Fibroblast of lung (primary cell): ENCODE measurements at regions not wholly inside any gene's neighbourhood (a gene's known extent, or its start where the extent isn't known, plus 50 kb on each side); places are given as distances from the start of the nearest gene placed in this dataset.

Experiments
- DNase-seq, 2 donors: peaks; one replicate each; pipeline versions ENCODE4 v3.0.0 to v3.0.0-alpha.2; 2010; ENCODE audit warnings: low read depth in 2 of 2
- H2AFZ ChIP-seq: 2 replicates; pipeline ENCODE4 v1.5.1; 2012; ENCODE audit warnings: low read length, control low read depth, inconsistent platforms
- H3K27ac ChIP-seq: 2 replicates; pipeline ENCODE4 v1.5.1; 2011; ENCODE audit warnings: low read length, control low read depth; ENCODE audit not compliant: insufficient read depth
- H3K27me3 ChIP-seq: 2 replicates; pipeline ENCODE4 v1.5.1; 2011; ENCODE audit warnings: mild to moderate bottlenecking, low read length; ENCODE audit not compliant: control insufficient read depth, insufficient read depth
- H3K36me3 ChIP-seq: 2 replicates; pipeline ENCODE4 v1.5.1; 2011; ENCODE audit warnings: low read length; ENCODE audit not compliant: control insufficient read depth, insufficient read depth
- H3K4me1 ChIP-seq: 2 replicates; pipeline ENCODE4 v1.5.1; 2011; ENCODE audit warnings: low read length; ENCODE audit not compliant: control insufficient read depth, insufficient read depth; ENCODE audit errors: extremely low read depth
- H3K4me2 ChIP-seq: 2 replicates; pipeline ENCODE4 v1.5.1; 2011; ENCODE audit warnings: low read length, control low read depth; ENCODE audit not compliant: insufficient read depth; ENCODE audit errors: extremely low read depth
- H3K4me3 ChIP-seq, 4 experiments: fragments of 200-600 bp in 1 of 4; sonication (generic) in 1 of 4; replicated peaks in 1 of 4; 2 replicates each; pipeline ENCODE4 v1.5.1; 2011 to 2016; ENCODE audit warnings: low read length in 4 of 4, low read depth in 3 of 4, mild to moderate bottlenecking in 3 of 4, control low read depth in 2 of 4, inconsistent platforms in 1 of 4, mixed read lengths in 1 of 4; ENCODE audit not compliant: insufficient read depth in 1 of 4; ENCODE audit errors: control extremely low read depth in 1 of 4
- H3K79me2 ChIP-seq: 2 replicates; pipeline ENCODE4 v1.5.1; 2012; ENCODE audit warnings: mild to moderate bottlenecking, low read length, inconsistent platforms; ENCODE audit not compliant: control insufficient read depth, insufficient read depth
- H3K9ac ChIP-seq: 2 replicates; pipeline ENCODE4 v1.5.1; 2011; ENCODE audit warnings: mild to moderate bottlenecking, low read length, control low read depth; ENCODE audit not compliant: insufficient read depth
- H3K9me3 ChIP-seq: 2 replicates; pipeline ENCODE4 v1.5.1; 2012; ENCODE audit warnings: low read depth, low read length; ENCODE audit not compliant: control insufficient read depth, insufficient read depth
- H4K20me1 ChIP-seq: 2 replicates; pipeline ENCODE4 v1.5.1; 2011; ENCODE audit warnings: low read length; ENCODE audit not compliant: control insufficient read depth, insufficient read depth; ENCODE audit errors: extremely low read depth
- EZH2 ChIP-seq: IDR thresholded peaks from 2 replicates; pipeline ENCODE4 v1.5.1; 2012; ENCODE audit warnings: low read length, control low read depth, mild to moderate bottlenecking; ENCODE audit errors: missing control alignments
- TF ChIP-seq, protein P1 (sequence below), 2 donors: IDR thresholded peaks in 1 of 2; conservative IDR thresholded peaks in 1 of 2; 1 replicate in 1 of 2; 2 replicates in 1 of 2; pipeline ENCODE4 v1.5.1; 2011 to 2012; ENCODE audit warnings: low read length in 2 of 2, control low read depth in 1 of 2, inconsistent platforms in 1 of 2, low read depth in 1 of 2, mild to moderate bottlenecking in 1 of 2

GRCh38 chr22:48779661-48780596 is 1047.7 kb downstream of the BRD1 start:
- Histone ChIP-seq H3K9ac (no peak overlapping the region), H3K27me3 (no peaks in the 10 kb centered on the region), H4K20me1 (no peaks in the 10 kb centered on the region), H3K4me2 (no peak overlapping the region), H3K36me3 (no peaks in the 10 kb centered on the region), H3K4me3 (no peak overlapping the region), H3K27ac (no peak overlapping the region), H2AFZ (no peak overlapping the region), H3K9me3 (peaks cover 2% of the 10 kb centered on the region), H3K79me2 (no peaks in the 10 kb centered on the region), H3K4me1 (no peaks in the 10 kb centered on the region)
- no peak for DNase-seq
- no peak for TF ChIP-seq EZH2
- TF ChIP-seq, protein P1, sequence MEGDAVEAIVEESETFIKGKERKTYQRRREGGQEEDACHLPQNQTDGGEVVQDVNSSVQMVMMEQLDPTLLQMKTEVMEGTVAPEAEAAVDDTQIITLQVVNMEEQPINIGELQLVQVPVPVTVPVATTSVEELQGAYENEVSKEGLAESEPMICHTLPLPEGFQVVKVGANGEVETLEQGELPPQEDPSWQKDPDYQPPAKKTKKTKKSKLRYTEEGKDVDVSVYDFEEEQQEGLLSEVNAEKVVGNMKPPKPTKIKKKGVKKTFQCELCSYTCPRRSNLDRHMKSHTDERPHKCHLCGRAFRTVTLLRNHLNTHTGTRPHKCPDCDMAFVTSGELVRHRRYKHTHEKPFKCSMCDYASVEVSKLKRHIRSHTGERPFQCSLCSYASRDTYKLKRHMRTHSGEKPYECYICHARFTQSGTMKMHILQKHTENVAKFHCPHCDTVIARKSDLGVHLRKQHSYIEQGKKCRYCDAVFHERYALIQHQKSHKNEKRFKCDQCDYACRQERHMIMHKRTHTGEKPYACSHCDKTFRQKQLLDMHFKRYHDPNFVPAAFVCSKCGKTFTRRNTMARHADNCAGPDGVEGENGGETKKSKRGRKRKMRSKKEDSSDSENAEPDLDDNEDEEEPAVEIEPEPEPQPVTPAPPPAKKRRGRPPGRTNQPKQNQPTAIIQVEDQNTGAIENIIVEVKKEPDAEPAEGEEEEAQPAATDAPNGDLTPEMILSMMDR (conservative IDR thresholded peaks at IDR 0.05 in 1 of 2, IDR thresholded peaks at IDR 0.05 in 1 of 2; ENCODE audit: low read depth in 1 of 2, low read length in 2 of 2), result no peak

DNA sequence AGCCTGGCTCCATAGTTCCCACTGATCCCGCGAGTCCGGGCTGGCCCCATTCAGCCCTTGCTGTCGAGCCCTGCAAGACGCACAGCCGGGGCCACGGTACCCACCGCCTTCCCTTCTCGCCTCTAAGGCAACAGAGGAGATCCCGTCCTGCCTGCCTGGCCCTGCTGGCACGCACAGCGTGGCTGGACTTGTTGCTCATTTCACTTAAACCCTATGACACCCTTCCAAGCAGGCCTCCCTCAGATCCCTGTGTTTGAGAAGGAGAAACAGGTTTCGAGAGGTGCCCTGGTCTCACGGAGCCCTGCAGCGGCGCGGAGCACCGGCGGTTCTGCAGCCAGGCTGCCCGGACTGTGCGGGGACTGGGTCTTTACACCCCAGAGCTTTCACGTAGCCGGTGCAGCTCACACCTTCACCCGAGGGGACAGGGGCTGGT is 1048.4 kb downstream of the BRD1 start:
- H3K4me3 ChIP-seq, result no peak overlapping the region
- no peaks in the 10 kb centered on the region for H3K36me3 ChIP-seq
- H4K20me1 ChIP-seq, result no peaks in the 10 kb centered on the region
- H3K4me1 ChIP-seq, result no peaks in the 10 kb centered on the region
- no peaks in the 10 kb centered on the region for H3K27me3 ChIP-seq
- no peak overlapping the region for H2AFZ ChIP-seq
- no peak overlapping the region for H3K27ac ChIP-seq
- no peak overlapping the region for H3K9ac ChIP-seq
- no peak for DNase-seq
- no peaks in the 10 kb centered on the region for H3K79me2 ChIP-seq
- no peak overlapping the region for H3K4me2 ChIP-seq
- peaks cover 2% of the 10 kb centered on the region for H3K9me3 ChIP-seq
- no peak for TF ChIP-seq EZH2
- TF ChIP-seq, protein P1 (conservative IDR thresholded peaks at IDR 0.05 in 1 of 2, IDR thresholded peaks at IDR 0.05 in 1 of 2; ENCODE audit: low read depth in 1 of 2, low read length in 2 of 2), result no peak

GRCh38 chr22:48778308-48779195 is 1049.1 kb downstream of the BRD1 start:
- Histone ChIP-seq H3K9me3 (peaks cover 2% of the 10 kb centered on the region), H3K27me3 (no peaks in the 10 kb centered on the region), H3K4me2 (no peak overlapping the region), H3K4me1 (no peaks in the 10 kb centered on the region), H3K79me2 (no peaks in the 10 kb centered on the region), H3K4me3 (no peak overlapping the region), H3K9ac (no peak overlapping the region), H4K20me1 (no peaks in the 10 kb centered on the region), H3K36me3 (no peaks in the 10 kb centered on the region), H2AFZ (no peak overlapping the region), H3K27ac (no peak overlapping the region)
- no peak for DNase-seq
- TF ChIP-seq, protein P1 (conservative IDR thresholded peaks at IDR 0.05 in 1 of 2, IDR thresholded peaks at IDR 0.05 in 1 of 2; ENCODE audit: low read depth in 1 of 2, low read length in 2 of 2), result no peak
- no peak for TF ChIP-seq EZH2
